GM18505 (cell line): ENCODE measurements at regions not wholly inside any gene's neighbourhood (a gene's known extent, or its start where the extent isn't known, plus 50 kb on each side); places are given as distances from the start of the nearest gene placed in this dataset.

ENCODE experiments used
- ATAC-seq: cut with Tn5 transposase; IDR thresholded peaks from one replicate; pipeline ENCODE4 v1.9.1; 2021; ENCODE audit not compliant: unreplicated experiment
- POLR2A ChIP-seq: IDR thresholded peaks from 4 replicates; pipeline ENCODE4 v1.6.1; 2011; ENCODE audit warnings: borderline replicate concordance; ENCODE audit not compliant: insufficient read depth, insufficient read length; ENCODE audit errors: extremely low read depth

GRCh38 chr7:41274179-41274578, 428.7 kb downstream of the INHBA start:
- TF ChIP-seq POLR2A: no peak
- no peak for ATAC-seq

GRCh38 chr7:41272664-41273063, 430.2 kb downstream of the INHBA start:
- no peak for TF ChIP-seq POLR2A
- ATAC-seq: no peak

- no peak for TF ChIP-seq POLR2A
- no peak for ATAC-seq
Observed at GRCh38 chr7:41268878-41269277, 434.0 kb downstream of the INHBA start.

GRCh38 chr7:41261080-41261479, 441.8 kb downstream of the INHBA start:
- no peak for TF ChIP-seq POLR2A
- no peak for ATAC-seq

GRCh38 chr7:41257660-41258059, 445.2 kb downstream of the INHBA start:
- no peak for TF ChIP-seq POLR2A
- ATAC-seq: no peak

- ATAC-seq: no peak
- no peak for TF ChIP-seq POLR2A
Observed at GRCh38 chr7:41256186-41256945, 446.5 kb downstream of the INHBA start.

- ATAC-seq: no peak
- no peak for TF ChIP-seq POLR2A
Observed at GRCh38 chr7:41255716-41256115, 447.2 kb downstream of the INHBA start.

GRCh38 chr7:41255113-41255512, 447.8 kb downstream of the INHBA start:
- ATAC-seq: no peak
- TF ChIP-seq POLR2A: no peak

- no peak for ATAC-seq
- TF ChIP-seq POLR2A: no peak
Observed at GRCh38 chr7:41252957-41253356, 449.9 kb downstream of the INHBA start.

- ATAC-seq: no peak
- TF ChIP-seq POLR2A: no peak
Observed at GRCh38 chr7:41252551-41252950, 450.3 kb downstream of the INHBA start.

- TF ChIP-seq POLR2A: no peak
- no peak for ATAC-seq
Observed at GRCh38 chr7:41247143-41247865, 455.6 kb downstream of the INHBA start.

GRCh38 chr7:41245916-41246315, 457.0 kb downstream of the INHBA start:
- no peak for TF ChIP-seq POLR2A
- ATAC-seq: no peak

- TF ChIP-seq POLR2A: no peak
- ATAC-seq: no peak
Observed at GRCh38 chr7:41244246-41244645, 458.6 kb downstream of the INHBA start.

- ATAC-seq: no peak
- no peak for TF ChIP-seq POLR2A
Observed at GRCh38 chr7:41241641-41242040, 461.2 kb downstream of the INHBA start.
